ENCODE measurements at regions not wholly inside any gene's neighbourhood (a gene's known extent, or its start where the extent isn't known, plus 50 kb on each side); places are given as distances from the start of the nearest gene placed in this dataset.

GRCh38 chrX:45309096-45309495 lies 108.4 kb upstream of the DIPK2B start:
- DNase-seq (ENCODE audit: low read depth) = peak; percentile 11

DNA sequence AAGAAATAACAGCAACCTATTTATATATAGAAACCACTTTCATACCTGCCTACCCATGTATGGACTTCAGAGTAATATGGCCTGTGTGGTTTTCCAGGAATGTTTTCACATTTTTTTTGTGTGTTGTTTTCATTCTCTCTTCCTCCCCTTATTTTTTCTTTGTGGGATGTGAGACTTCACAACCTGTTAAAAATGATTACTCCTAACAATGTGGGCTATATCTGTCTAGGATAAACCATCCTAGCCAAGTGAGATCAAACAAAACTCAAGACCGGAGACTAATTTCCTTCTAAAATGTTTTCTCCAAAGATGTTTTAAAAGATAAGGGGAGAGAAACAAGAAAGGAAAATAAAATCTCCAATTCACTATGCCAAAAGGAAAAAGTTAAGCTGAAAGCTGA lies 106.1 kb upstream of the DIPK2B start:
- no peak for DNase-seq (ENCODE audit: low read depth)

DNA sequence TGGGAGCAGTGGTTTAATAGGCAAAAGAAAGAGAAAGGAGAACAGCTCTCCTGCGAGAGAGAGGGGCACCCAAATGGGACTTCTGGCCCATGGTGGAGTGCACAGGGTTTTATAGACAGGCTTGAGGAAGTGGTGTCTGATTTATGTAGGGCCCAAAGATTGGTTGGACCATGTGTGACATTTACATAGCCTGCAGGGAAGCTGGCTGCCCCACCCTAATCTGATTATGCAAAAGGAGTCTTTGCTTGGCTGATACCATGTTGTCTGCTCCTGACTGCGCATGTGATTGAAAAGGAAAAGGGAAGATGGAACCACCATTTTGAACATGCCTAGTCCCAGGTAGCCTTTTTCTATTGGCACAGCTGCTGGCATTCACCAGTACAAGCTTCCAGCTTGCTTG lies 100.0 kb upstream of the DIPK2B start:
- no peak for DNase-seq (ENCODE audit: low read depth)

DNA sequence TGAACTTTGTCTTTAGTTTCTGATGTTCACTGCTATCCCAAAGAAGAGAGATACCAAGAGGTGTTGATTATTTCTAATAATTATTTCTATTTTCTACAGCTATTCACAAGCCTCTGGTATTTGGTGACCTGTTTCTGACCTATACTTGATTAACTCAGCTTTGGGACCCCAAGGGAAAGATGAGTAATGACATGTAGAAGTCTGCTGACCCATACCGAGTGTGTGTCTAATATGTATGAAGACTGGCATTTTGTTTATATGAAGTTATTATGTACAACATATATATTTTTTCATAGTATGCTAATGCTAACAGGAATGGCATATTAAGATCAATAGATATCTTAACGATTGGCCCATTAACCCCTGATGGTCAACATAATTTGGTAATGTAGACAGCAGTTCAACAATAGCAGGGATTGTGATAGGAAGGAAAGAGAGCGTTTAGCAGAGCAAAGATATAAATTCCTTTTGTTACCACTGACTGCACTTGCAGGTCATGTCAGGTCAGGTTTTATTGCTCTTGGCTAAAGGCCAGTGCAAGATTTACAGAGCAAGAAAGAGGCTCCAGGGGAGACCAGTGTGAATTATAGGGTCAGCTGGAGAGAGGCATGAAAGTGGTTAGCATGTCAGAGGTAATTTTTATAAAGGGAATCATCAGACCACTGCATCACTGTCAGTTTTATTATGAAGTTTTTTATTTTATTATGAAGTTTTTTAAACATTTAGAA lies 94.7 kb upstream of the DIPK2B start:
- DNase-seq (ENCODE audit: low read depth) = peak; percentile 87

GRCh38 chrX:45274576-45274975 lies 73.9 kb upstream of the DIPK2B start:
- peak; percentile 36 for DNase-seq (ENCODE audit: low read depth)

DNA sequence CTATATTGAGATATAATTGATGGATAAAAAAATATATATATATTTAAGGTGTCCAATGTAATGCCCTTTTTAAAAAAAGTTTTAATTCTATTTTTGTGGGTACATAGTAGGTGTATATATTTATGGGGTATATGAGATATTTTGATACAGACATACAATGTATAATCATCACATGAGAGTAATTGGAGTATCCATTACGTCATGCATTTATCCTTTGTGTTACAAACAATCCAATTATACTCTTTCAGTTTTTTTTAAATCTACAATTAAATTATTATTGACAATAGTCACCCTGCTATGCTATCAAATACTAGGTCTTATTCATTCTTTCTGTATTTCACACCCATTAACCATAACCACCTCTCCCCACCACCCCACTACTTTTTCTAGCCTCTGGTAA lies 66.3 kb upstream of the DIPK2B start:
- no peak for DNase-seq (ENCODE audit: low read depth)

GRCh38 chrX:45266456-45266855 lies 65.8 kb upstream of the DIPK2B start:
- no peak for DNase-seq (ENCODE audit: low read depth)

DNA sequence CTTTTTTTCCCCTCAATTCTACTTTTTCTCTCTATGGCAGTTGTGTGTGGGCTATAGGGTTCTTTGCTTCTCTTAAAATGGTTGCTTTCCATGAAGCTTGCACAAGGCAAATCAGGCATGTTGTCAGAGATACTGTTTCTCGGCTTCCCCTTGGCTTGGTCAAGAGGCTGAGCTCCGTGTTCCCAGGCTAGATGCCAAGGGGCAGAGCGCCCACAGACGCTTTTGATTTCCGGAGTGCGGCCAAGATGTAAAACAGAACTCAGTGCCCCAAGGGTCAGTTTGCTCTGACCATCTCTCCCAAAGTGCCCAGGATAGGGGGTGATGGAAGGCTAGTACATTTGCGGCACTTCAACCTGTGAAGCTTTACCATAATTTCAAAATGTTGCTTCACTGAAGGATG lies 64.2 kb upstream of the DIPK2B start:
- no peak for DNase-seq (ENCODE audit: low read depth)

GRCh38 chrX:45261471-45261870 lies 60.8 kb upstream of the DIPK2B start:
- no peak for DNase-seq (ENCODE audit: low read depth)

DNA sequence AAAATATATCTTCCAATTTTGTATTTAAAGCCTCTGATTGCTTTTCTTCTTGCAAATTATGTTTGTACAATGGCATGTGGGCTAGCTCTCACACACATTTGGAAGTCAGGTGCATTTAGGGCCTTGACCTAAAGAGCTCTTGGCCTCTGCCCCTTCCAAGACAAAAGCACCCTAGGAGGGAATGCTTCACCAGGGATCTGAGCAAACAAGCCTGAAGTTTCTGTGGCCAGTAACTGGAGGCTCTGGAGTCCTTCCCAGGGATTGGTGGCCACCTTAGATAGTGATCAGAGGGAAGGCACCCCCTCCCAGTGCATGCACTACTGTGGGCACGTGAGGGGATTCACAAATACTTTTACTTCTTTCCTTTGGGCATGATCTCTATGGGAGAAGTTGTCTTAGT lies 60.3 kb upstream of the DIPK2B start:
- DNase-seq (ENCODE audit: low read depth) = no peak

DNA sequence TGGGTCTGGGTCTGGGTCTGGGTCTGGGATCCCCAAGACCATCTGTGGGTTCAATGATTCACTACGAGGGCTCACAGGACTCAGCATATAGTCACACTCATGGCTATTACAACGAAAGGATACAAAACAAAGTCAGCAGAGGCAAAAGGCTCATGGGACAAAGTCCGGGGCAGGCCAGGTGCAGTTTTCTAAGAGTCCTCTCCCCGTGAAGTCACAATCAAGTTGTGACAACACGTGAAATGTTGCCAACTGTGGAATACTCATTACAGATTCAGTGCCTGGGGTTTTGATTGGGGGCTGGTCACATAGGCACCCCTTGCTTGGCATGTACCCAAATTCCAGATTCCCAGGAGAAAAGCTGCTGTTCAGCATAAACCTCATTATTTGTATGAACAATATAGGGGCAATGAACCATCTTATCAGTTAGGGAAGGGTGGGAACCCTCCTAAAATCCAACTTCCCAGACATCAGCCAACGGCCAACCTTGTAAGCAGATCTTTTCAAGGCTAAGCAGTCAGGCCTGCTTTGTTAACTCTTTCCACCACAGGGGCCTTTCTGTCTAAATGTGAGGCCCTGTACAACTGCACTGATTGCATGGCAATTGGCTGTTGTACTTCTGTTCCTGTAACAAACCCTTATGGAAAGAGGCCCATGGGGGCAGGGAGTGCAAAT lies 58.2 kb upstream of the DIPK2B start:
- no peak for DNase-seq (ENCODE audit: low read depth)
